ENCODE measurements at regions not wholly inside any gene's neighbourhood (a gene's known extent, or its start where the extent isn't known, plus 50 kb on each side); places are given as distances from the start of the nearest gene placed in this dataset.

- TF ChIP-seq POLR2A (IDR thresholded peaks at IDR 0.05), result no peak
- TF ChIP-seq CTCF (IDR thresholded peaks at IDR 0.05), result no peak
- TF ChIP-seq EP300 (IDR thresholded peaks at IDR 0.05), result no peak
Observed at GRCh38 chr5:9801908-9802307, 171.8 kb upstream of the TAS2R1 start.
